B cell (primary cell): ENCODE measurements at regions not wholly inside any gene's neighbourhood (a gene's known extent, or its start where the extent isn't known, plus 50 kb on each side); places are given as distances from the start of the nearest gene placed in this dataset.

Experiments used
- CTCF ChIP-seq: fragments of 200-600 bp; IDR thresholded peaks from one replicate; pipeline ENCODE4 v1.8.0; 2022; ENCODE audit warnings: antibody characterized with exemption, mild to moderate bottlenecking
- EZH2 ChIP-seq: IDR thresholded peaks from 2 replicates; pipeline ENCODE4 v1.6.1; 2012; ENCODE audit warnings: borderline replicate concordance, low read depth, mild to moderate bottlenecking, moderate library complexity, low read length; ENCODE audit not compliant: insufficient read depth, poor library complexity, severe bottlenecking

GRCh38 chr14:83558946-83559345 lies 1971.0 kb upstream of the FLRT2 start:
- TF ChIP-seq EZH2 = no peak
- TF ChIP-seq CTCF = no peak
